ENCODE measurements at regions not wholly inside any gene's neighbourhood (a gene's known extent, or its start where the extent isn't known, plus 50 kb on each side); places are given as distances from the start of the nearest gene placed in this dataset.
"Not testable (repeated sequence)": the region's sequence is repeated elsewhere in the genome, so short reads cannot be mapped to it uniquely, and the experiment has no call there.

GRCh38 chr14:87059060-87059839 lies 933.7 kb downstream of the GALC start:
- DNase-seq (ENCODE audit: low read depth in 2 of 2) = no peak

DNA sequence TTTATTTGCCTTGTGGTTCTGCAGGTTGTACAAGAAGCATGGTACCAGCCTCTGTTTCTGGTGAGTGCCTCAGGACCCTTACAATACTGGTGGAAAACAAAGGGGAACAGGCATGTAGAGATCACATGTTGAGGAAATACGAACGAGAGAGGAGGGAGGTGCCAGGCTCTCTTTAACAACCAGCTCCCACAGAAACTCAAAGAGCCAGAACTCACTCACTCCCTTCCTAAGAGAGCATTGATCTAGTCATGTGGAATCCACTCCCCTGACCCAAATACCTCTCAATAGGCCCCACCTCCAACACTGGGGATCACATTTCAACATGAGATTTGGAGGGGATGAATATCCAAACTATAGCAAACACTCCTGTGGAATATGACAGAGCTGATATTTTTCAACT lies 938.0 kb downstream of the GALC start:
- DNase-seq (ENCODE audit: low read depth in 2 of 2) = no peak

GRCh38 chr14:87052646-87053225 lies 940.2 kb downstream of the GALC start:
- DNase-seq (ENCODE audit: low read depth in 2 of 2) = no peak

GRCh38 chr14:87050421-87050820 lies 942.6 kb downstream of the GALC start:
- no peak for DNase-seq (ENCODE audit: low read depth in 2 of 2)

GRCh38 chr14:87049950-87050349 lies 943.0 kb downstream of the GALC start:
- no peak for DNase-seq (ENCODE audit: low read depth in 2 of 2)

DNA sequence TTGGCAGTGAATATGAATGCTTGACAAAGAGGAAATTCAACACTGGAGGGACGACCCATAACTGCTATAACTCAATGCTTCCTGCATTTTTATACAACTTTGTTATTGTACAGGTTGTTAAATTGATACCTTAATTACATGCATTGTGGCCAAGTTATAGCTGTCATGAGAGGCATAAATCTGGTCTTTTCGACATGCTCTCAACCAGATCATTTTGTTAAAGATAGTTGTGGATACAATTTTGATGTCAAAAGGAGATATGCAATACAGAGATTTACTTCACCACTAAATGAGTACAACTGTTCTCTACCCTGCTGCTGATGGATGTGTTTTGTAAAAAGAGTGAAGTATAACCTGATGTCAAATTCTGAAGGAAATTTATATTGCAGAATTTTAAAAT lies 946.0 kb downstream of the GALC start:
- DNase-seq (ENCODE audit: low read depth in 2 of 2) = no peak

GRCh38 chr14:87045956-87046355 lies 947.0 kb downstream of the GALC start:
- no peak for DNase-seq (ENCODE audit: low read depth in 2 of 2)

DNA sequence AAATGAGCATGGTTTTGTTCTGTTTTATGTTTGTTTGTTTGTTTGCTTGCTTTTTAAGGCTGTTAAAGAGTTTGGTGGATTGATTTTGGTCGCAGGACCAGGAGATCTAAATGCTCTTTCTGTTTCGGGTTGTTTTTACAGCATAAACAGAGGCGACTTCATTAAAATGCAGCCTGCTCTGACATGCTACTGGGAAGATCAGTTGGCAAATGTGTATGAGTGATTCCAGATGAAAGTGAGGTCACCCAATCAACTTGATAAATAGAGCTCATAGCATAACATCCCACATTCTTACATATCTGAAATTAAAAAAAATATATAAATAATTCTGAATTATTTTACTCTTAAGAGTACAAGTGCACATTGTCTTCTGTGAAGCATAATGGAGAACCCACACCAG lies 947.7 kb downstream of the GALC start:
- DNase-seq (ENCODE audit: low read depth in 2 of 2) = no peak

DNA sequence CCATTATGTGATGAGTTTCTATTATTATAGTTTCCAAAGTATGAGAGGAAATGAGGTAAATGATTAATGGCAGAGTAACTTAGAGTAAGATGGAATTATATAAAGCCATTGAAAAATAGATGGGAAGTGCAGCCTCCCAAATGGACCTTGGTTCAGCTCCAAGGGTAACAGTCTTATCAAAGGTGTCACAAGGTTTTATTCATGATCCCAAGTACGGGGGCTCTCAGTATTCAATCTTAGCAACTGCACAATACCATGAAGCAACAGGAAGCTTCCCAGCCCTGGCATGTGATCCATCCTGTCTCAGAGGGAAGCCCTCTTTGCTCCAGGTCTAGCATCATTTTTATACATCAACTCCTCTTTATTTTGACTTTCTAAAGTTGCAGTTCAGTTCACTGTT lies 948.2 kb downstream of the GALC start:
- no peak for DNase-seq (ENCODE audit: low read depth in 2 of 2)

- DNase-seq (ENCODE audit: low read depth in 2 of 2) = no peak
These were observed 949.2 kb downstream of the GALC start for GRCh38 chr14:87043667-87044200.

- DNase-seq (ENCODE audit: low read depth in 2 of 2) = no peak
These were observed 950.6 kb downstream of the GALC start for GRCh38 chr14:87042354-87042753.

DNA sequence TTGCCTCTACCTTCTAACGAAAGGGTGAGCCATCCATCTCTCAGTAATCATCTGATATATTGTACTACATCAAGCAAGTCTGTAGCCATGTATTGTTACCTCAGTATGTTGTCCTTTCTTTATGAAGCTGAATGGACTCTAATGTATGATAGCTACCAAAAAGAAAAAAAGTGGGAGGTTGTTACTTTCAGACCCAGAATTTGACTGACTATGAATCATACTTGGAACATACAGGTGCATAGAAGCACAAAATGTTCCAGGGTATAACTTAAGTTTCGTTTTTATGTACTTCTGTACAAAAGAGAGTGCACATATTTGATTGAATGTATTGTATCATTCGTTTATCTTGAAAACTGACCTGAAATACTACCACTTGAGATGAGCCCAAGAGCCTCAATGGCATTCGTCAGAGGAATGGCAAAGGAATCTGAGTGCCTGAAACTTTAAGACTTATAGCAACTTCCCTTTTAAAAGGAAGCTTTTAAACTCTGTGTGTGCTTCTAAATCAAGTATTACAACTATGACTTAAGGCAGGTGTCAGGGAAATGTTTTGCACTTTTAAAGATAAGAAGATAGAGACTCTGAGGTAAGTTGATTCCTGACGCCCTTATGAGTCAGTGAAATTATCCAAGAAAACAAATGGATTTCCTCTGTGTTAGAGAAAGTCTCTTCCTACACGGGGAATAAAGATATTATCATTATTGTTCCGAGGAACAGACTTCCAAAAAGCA lies 951.5 kb downstream of the GALC start:
- no peak for DNase-seq (ENCODE audit: low read depth in 2 of 2)

DNA sequence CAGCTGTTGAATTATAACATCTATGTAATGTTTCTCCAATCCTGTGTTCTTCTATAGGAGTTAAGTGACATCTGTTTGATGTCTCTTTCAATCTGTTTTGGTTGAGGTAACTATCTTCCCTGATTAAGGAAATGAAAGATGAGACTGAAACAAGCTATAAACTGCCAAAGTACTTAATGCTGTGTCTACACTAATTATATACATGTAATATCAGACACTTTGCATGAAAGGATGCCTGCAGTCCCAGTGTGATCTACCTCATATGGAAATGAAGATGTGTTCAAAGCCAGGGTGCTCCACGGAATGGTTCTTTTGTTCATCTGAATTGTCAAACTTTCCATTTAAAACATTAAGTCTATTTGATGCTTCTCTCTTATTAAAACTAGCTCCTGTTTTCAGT lies 958.3 kb downstream of the GALC start:
- DNase-seq (ENCODE audit: low read depth in 2 of 2) = no peak

DNA sequence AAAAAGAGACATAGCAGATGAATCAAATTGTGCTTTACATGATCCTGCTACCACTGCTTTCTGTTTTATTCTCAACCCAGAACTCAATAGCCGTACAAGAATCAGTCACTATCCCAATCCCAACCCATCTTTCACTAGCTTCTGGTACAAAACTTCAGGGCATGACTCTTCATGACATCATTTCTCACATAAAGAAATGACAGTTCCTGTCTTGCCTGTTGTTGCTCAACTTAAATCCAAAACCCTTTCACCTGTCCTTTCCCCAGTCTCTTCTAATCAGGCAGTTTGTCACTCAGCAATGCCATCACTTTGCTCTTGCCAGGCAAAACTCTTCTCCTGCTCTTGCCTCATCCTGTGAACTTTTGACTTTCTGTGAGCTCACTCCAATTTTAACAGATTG lies 962.8 kb downstream of the GALC start:
- no peak for DNase-seq (ENCODE audit: low read depth in 2 of 2)

GRCh38 chr14:87020106-87020505 lies 972.9 kb downstream of the GALC start:
- not testable (repeated sequence) for DNase-seq (ENCODE audit: low read depth in 2 of 2)

DNA sequence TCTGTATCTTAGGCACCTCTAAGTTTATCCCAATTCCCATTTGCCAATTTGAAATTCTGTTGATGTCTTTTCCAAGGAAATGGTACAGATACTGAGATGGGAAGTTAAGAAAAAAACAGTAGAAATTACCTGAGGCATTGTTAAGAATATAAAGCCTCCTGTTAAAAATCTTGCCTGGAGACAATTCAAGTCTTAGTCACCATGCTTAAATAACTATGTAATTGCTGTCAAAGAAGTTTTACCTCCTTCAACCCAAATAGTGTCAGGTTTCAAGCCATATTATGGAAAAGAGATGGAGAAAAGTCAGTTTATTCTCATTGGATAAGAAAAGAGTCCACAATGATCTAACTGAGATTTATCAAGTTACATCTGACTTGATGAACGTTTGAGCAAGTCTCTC lies 974.7 kb downstream of the GALC start:
- DNase-seq (ENCODE audit: low read depth in 2 of 2) = no peak

GRCh38 chr14:87017335-87017734 lies 975.6 kb downstream of the GALC start:
- no peak for DNase-seq (ENCODE audit: low read depth in 2 of 2)

GRCh38 chr14:87014856-87015255 lies 978.1 kb downstream of the GALC start:
- no peak for DNase-seq (ENCODE audit: low read depth in 2 of 2)

DNA sequence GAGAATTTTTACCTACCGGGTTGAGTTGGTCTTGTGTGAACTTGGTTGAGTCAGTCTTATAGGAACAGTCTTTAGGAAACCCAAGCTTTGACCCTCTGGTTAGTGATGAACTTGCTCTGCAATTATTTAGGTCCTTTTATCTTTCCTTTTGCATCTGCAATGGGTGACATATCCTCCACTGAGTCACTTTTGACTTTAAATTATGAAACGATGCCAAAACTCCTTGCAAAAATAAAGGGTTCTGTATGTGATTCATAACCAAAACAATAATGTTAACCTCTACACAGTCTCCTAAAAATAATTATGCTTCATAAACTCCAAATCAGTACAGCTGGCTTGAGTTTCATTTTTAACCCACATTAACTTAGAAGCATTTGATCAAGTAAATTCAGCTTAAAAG lies 979.4 kb downstream of the GALC start:
- DNase-seq (ENCODE audit: low read depth in 2 of 2) = no peak

- no peak for DNase-seq (ENCODE audit: low read depth in 2 of 2)
These were observed 984.0 kb downstream of the GALC start for GRCh38 chr14:87008965-87009364.

- no peak for DNase-seq (ENCODE audit: low read depth in 2 of 2)
These were observed 987.7 kb downstream of the GALC start for GRCh38 chr14:87005280-87005679.

DNA sequence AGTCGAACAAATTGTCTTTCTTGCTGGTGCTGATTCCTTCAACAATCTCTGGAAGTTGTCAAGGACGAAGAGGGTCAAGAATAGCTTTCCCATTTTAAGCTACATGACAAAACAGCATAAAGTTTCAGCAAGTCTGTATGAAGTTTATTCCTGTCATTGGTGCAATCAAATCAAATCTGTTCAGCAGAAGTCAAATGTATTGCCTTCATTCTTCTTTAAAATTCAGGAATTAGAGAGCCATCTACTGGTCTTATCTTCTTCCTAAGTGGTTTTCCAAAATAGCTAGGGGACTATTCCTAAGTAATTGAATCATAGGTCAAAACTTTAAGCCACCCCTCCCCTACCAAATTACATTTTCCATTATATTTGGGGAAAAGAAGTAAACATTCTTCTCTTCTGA lies 990.2 kb downstream of the GALC start:
- DNase-seq (ENCODE audit: low read depth in 2 of 2) = no peak

- DNase-seq (ENCODE audit: low read depth in 2 of 2) = no peak
These were observed 991.6 kb downstream of the GALC start for GRCh38 chr14:87001333-87001732.

Data from stimulated activated CD8-positive, alpha-beta memory T cell treated with anti-CD3 and anti-CD28 coated beads, Interleukin-7, amount 100 ng/mL, for 1 hour (primary cell).